NB4 (cell line): ENCODE measurements at regions not wholly inside any gene's neighbourhood (a gene's known extent, or its start where the extent isn't known, plus 50 kb on each side); places are given as distances from the start of the nearest gene placed in this dataset.

ENCODE experiments used
- CTCF ChIP-seq: IDR thresholded peaks from one replicate; pipeline ENCODE4 v1.5.1; 2012; ENCODE audit warnings: low read depth, low read length
- MAX ChIP-seq: IDR thresholded peaks from 2 replicates; pipeline ENCODE4 v1.6.1; 2011; ENCODE audit warnings: low read depth, low read length
- POLR2A ChIP-seq: IDR thresholded peaks from 2 replicates; pipeline ENCODE4 v1.6.1; 2011; ENCODE audit warnings: mild to moderate bottlenecking; ENCODE audit not compliant: insufficient read length; ENCODE audit errors: extremely low read depth

GRCh38 chr4:77367638-77368037, 210.6 kb downstream of the CCNG2 start:
- TF ChIP-seq CTCF (no peak), POLR2A (no peak), MAX (no peak)
